Karpas-422 (cell line): ENCODE measurements at regions not wholly inside any gene's neighbourhood (a gene's known extent, or its start where the extent isn't known, plus 50 kb on each side); places are given as distances from the start of the nearest gene placed in this dataset.

Source experiments
- DNase-seq: peaks from one replicate; pipeline ENCODE4 v3.0.0-alpha.2; 2015
- H2AFZ ChIP-seq: fragments of 200-600 bp; sonication (generic); 2 replicates; pipeline ENCODE4 v1.6.1; 2014; ENCODE audit warnings: antibody characterized with exemption, low read length, mixed read lengths
- H3K27ac ChIP-seq: fragments of 200-600 bp; sonication (generic); 2 replicates; pipeline ENCODE4 v1.5.1; 2014; ENCODE audit warnings: mild to moderate bottlenecking, low read length, moderate library complexity
- H3K27me3 ChIP-seq: fragments of 200-600 bp; sonication (generic); 2 replicates; pipeline ENCODE4 v1.6.1; 2014; ENCODE audit warnings: low read length, mixed read lengths
- H3K36me3 ChIP-seq: fragments of 200-600 bp; sonication (generic); 2 replicates; pipeline ENCODE4 v1.6.1; 2014; ENCODE audit warnings: low read length, mixed read lengths; ENCODE audit not compliant: insufficient read depth
- H3K4me1 ChIP-seq: fragments of 200-600 bp; sonication (generic); 2 replicates; pipeline ENCODE4 v1.6.1; 2014; ENCODE audit warnings: mild to moderate bottlenecking, low read length, mixed read lengths
- H3K4me2 ChIP-seq: fragments of 200-600 bp; sonication (generic); 2 replicates; pipeline ENCODE4 v1.6.1; 2014; ENCODE audit warnings: low read length, low read depth, mild to moderate bottlenecking; ENCODE audit not compliant: poor library complexity, severe bottlenecking
- H3K4me3 ChIP-seq: fragments of 200-600 bp; sonication (generic); 2 replicates; pipeline ENCODE4 v1.5.1; 2014; ENCODE audit warnings: mild to moderate bottlenecking, antibody characterized with exemption, low read length, mixed read lengths
- H3K79me2 ChIP-seq: fragments of 200-600 bp; sonication (generic); 2 replicates; pipeline ENCODE4 v1.6.1; 2014; ENCODE audit warnings: mild to moderate bottlenecking, low read length, mixed read lengths
- H3K9ac ChIP-seq: fragments of 200-600 bp; sonication (generic); 2 replicates; pipeline ENCODE4 v1.6.0; 2014; ENCODE audit warnings: low read length
- H3K9me2 ChIP-seq: fragments of 200-600 bp; sonication (generic), shearing (Covaris generic); replicated peaks from 2 replicates; pipeline ENCODE4 v1.6.0; 2014; ENCODE audit warnings: mild to moderate bottlenecking, low read length, moderate library complexity; ENCODE audit not compliant: insufficient read depth
- H3K9me3 ChIP-seq: fragments of 300-700, 200-600 bp; sonication (generic); 2 replicates; pipeline ENCODE4 v1.6.1; 2014; ENCODE audit warnings: low read length, mixed read lengths
- H4K20me1 ChIP-seq: fragments of 200-600 bp; sonication (generic); 2 replicates; pipeline ENCODE4 v1.6.1; 2014; ENCODE audit warnings: mild to moderate bottlenecking, antibody characterized with exemption, low read length, low read depth; ENCODE audit not compliant: insufficient read depth

DNA sequence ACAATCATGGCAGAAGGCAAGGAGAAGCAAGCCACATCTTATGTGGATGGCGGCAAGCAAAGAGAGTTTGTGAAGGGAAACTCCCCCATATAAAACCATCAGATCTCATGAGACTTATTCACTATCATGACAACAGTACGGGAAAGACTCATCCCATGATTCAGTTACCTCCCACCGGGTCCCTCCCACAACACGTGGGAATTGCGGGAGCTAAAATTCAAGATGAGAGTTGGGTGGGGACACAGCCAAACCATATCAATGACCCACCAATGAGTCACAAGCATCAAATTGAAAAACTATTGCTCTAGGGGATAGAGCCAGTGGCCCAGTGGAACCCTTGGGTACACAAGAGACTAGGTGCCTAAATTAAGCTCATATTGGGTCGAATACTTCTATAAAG, 157.4 kb downstream of the FBXO15 start:
- Histone ChIP-seq H3K27me3 (no peaks in the 10 kb centered on the region), H2AFZ (no peak overlapping the region), H3K27ac (no peak overlapping the region), H3K4me1 (no peaks in the 10 kb centered on the region), H3K4me3 (no peak overlapping the region), H3K9ac (no peak overlapping the region), H3K36me3 (no peaks in the 10 kb centered on the region), H3K79me2 (no peaks in the 10 kb centered on the region), H3K4me2 (no peak overlapping the region), H3K9me3 (no peaks in the 10 kb centered on the region), H4K20me1 (no peaks in the 10 kb centered on the region), H3K9me2 (no peaks in the 10 kb centered on the region)
- DNase-seq = no peak

DNA sequence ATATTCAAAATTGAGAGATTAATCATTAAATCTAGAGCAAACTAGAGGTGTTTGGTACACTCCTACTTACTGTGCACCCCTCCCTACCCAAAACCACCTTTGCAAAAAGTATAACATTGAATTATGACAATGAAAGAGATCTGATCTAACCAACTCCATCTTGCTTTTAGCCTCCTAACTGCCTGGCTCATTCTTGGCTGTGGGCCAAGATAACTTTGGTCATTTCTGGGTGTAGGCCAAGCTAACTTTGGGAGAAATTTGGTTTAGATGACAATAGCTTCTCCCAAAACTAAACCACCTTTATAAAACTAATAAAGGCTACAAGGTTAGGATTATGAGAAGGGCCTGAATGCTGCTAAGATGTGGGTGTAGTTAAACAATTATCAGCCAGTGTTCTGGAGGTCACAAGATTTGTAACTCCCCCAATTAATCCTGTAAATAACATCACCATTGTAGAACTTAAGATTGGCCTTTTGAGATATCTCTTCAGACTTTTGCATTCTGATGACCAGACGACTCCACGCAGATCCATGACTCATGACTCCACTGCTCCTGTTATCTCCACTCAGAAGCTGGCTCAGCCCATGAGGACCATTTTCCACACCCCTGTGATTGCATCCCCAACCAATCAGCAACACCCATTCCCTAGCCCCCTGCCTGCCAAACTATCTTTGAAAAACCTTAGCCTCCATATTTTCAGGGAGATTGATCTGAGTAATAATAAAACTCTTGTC, 160.2 kb downstream of the FBXO15 start:
- no peaks in the 10 kb centered on the region for H3K27me3 ChIP-seq
- DNase-seq = no peak
- H4K20me1 ChIP-seq = no peaks in the 10 kb centered on the region

DNA sequence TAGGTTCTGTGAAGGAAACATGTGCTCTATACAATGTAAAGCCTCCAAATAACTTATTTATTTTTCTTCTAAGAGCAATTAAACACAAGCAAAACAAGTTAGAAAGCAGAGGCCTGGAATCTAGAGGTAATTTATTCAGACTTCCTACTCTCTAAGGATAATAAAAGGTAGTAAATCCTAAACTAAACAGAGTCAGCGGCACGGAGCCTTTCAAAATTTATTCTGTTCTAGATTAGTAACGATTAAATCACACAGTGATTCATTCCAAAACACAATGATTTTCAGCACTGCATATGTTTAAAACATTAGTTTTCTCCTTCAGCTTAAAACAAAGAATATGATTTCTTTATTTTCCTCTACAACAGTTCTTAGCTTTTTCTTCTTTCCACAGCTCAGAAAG, 160.9 kb downstream of the FBXO15 start:
- H3K27me3 ChIP-seq = no peaks in the 10 kb centered on the region
- no peaks in the 10 kb centered on the region for H3K36me3 ChIP-seq
- no peak for DNase-seq
- no peak overlapping the region for H3K27ac ChIP-seq
- no peaks in the 10 kb centered on the region for H3K9me2 ChIP-seq
- H2AFZ ChIP-seq = no peak overlapping the region
- H3K9ac ChIP-seq = no peak overlapping the region
- no peaks in the 10 kb centered on the region for H4K20me1 ChIP-seq
- H3K9me3 ChIP-seq = no peaks in the 10 kb centered on the region
- no peak overlapping the region for H3K4me3 ChIP-seq
- no peak overlapping the region for H3K4me2 ChIP-seq
- H3K79me2 ChIP-seq = no peaks in the 10 kb centered on the region
- H3K4me1 ChIP-seq = no peaks in the 10 kb centered on the region

More for the DNA sequence above, 160.2 kb downstream of the FBXO15 start:
- Histone ChIP-seq H3K9me3 (no peaks in the 10 kb centered on the region), H3K36me3 (no peaks in the 10 kb centered on the region), H3K9ac (no peak overlapping the region), H3K9me2 (no peaks in the 10 kb centered on the region), H3K4me2 (no peak overlapping the region), H3K27ac (no peak overlapping the region), H2AFZ (no peak overlapping the region), H3K4me1 (no peaks in the 10 kb centered on the region), H3K4me3 (no peak overlapping the region), H3K79me2 (no peaks in the 10 kb centered on the region)

DNA sequence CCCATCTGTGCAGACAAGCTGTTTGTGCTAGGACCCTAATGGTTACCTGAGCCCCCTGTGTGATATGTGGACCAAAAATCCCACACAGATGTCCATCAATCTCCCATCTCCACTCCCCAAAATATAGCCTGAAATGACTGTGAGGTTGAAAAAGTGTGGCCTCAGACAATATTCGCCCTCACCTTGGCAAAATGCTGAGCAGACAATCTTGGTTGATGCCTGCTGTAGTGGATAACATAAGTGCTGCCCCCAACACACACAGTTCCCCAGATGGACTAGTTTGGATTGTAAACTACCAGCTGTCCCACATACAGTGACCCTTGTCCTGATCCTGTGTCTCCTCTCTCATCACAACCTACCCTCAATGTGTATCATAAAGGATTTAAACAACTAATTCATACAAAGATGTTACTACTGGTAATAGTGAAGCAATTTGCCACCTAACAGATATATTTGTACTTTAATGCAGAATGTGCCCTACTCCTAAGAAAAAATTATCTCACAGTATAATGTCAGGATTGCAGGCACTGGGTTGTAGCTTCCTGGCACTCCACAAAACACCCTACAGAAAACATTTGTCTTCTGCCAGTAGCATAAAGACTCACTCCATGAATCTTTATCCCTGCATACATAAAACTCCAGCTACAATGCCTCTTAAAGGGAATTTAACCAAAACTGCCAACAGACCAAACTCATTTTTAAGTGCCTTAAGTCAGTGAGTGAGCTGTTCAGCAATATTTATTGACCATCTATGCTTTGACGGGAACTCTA, 161.6 kb downstream of the FBXO15 start:
- Histone ChIP-seq H3K9me3 (no peaks in the 10 kb centered on the region), H4K20me1 (no peaks in the 10 kb centered on the region), H3K4me3 (no peak overlapping the region), H3K27me3 (no peaks in the 10 kb centered on the region), H3K36me3 (no peaks in the 10 kb centered on the region), H3K4me2 (no peak overlapping the region), H3K9me2 (no peaks in the 10 kb centered on the region), H3K79me2 (no peaks in the 10 kb centered on the region), H3K27ac (no peak overlapping the region), H3K4me1 (no peaks in the 10 kb centered on the region), H2AFZ (no peak overlapping the region), H3K9ac (no peak overlapping the region)
- no peak for DNase-seq

DNA sequence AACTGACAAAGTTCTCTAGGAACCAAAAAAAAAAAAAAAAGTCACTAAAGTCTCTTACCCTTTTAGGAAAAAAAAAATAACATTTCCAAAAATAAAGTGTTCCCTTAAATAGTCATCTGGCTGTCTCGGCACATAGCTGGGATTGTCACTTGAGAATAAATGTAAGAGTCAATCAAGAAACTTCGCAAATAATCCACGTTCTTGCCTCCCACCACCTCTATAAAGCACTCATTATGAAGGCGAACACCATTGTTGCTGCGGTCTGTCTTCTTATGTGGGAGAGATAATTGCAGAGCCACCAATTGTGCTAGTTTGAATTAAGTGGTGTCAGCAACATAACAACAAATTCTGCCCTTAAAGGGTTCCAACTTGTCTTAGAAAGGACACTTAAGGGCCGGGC, 163.7 kb downstream of the FBXO15 start:
- Histone ChIP-seq H3K9me2 (no peaks in the 10 kb centered on the region), H3K27ac (no peak overlapping the region), H3K9me3 (no peaks in the 10 kb centered on the region), H3K4me1 (no peaks in the 10 kb centered on the region), H3K79me2 (no peaks in the 10 kb centered on the region), H2AFZ (no peak overlapping the region), H3K36me3 (no peaks in the 10 kb centered on the region), H3K27me3 (no peaks in the 10 kb centered on the region), H4K20me1 (no peaks in the 10 kb centered on the region), H3K4me3 (no peak overlapping the region), H3K9ac (no peak overlapping the region), H3K4me2 (no peak overlapping the region)
- DNase-seq = no peak

DNA sequence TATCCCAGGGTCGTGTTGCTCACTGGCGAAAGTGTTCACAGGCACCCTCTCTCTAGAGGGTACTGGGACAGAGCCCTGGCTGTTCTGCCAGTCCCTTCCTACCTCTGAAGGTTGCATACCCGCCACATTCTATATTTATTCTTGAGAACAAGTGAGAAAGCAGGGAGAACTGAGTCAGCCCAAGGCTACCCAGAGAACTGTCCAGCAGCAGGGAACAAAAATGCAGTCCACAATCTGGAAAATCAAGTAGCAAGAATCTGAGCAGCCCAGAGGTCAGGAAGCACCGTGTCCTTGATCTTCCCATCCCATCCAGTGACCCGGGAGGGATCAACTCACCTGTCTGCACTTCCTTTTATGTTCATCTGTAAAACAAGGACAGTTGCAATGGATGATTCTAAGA, 164.1 kb downstream of the FBXO15 start:
- no peak overlapping the region for H3K4me3 ChIP-seq

DNA sequence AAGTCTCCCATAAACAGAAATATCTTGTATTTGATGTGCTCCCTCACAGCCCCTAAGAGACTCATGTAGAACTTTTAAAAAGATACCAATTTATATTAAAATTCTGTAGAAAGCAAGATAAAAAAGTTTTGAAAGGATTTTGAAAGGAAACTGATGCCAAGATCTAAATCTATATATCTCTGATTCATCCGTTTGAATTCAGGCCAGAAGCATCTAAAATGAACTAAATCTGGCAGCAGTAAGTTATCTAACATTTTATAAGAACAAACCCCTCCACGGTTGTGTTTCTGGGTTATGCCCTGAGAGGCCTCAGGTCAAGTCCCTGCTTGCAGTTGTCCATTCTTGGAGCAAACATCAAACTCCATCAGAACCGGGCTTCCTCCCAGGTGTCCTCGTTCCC, 165.8 kb downstream of the FBXO15 start:
- Histone ChIP-seq H3K9me2 (no peaks in the 10 kb centered on the region), H3K4me2 (no peak overlapping the region)

More for the DNA sequence above, 164.1 kb downstream of the FBXO15 start:
- no peak overlapping the region for H3K9ac ChIP-seq
- no peaks in the 10 kb centered on the region for H3K36me3 ChIP-seq
- H3K4me2 ChIP-seq = no peak overlapping the region
- no peak overlapping the region for H2AFZ ChIP-seq
- no peaks in the 10 kb centered on the region for H4K20me1 ChIP-seq
- no peak overlapping the region for H3K27ac ChIP-seq
- DNase-seq = no peak
- H3K9me3 ChIP-seq = no peaks in the 10 kb centered on the region
- H3K4me1 ChIP-seq = no peaks in the 10 kb centered on the region
- no peaks in the 10 kb centered on the region for H3K79me2 ChIP-seq
- H3K27me3 ChIP-seq = no peaks in the 10 kb centered on the region
- H3K9me2 ChIP-seq = no peaks in the 10 kb centered on the region

DNA sequence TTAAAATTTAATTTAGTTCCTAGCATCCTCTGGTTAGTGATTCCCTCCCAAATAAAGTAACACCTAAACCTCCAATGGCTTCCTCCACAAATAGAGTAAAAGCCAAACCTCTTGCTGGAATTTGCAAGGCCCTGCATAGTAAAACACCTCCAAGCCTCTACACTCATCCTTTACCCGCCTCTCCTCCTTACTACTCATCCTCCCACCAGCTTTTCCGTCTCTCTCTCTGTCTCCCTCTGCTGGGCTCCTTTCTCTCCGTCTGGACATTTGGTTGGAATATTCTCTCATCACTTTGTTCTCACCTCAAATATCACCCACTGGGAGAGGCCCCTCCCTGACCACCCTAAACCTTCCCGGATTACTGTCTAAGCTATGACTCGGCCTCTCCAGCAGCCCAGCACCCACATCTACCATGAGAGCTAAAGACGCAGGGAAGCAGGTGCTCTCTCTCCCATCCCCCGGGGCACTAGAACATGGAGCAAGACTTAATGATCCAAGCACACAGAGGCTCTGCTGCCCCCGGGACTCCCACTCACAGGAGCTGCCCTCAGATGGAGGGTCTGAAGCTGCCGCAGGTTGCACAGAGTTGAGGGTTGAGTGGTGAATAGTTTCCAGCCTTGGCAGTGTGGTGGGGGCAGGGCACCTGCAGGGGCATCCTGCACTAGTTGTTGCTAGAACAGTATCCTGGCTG, 167.2 kb downstream of the FBXO15 start:
- no peaks in the 10 kb centered on the region for H3K9me3 ChIP-seq
- H3K4me1 ChIP-seq = no peaks in the 10 kb centered on the region
- no peak for DNase-seq
- H3K9ac ChIP-seq = no peak overlapping the region
- H3K27me3 ChIP-seq = no peaks in the 10 kb centered on the region
- no peaks in the 10 kb centered on the region for H4K20me1 ChIP-seq
- H3K9me2 ChIP-seq = no peaks in the 10 kb centered on the region
- no peak overlapping the region for H3K27ac ChIP-seq
- no peak overlapping the region for H3K4me3 ChIP-seq
- H3K36me3 ChIP-seq = no peaks in the 10 kb centered on the region
- no peaks in the 10 kb centered on the region for H3K79me2 ChIP-seq
- H3K4me2 ChIP-seq = no peak overlapping the region
- H2AFZ ChIP-seq = no peak overlapping the region

More for the DNA sequence above, 165.8 kb downstream of the FBXO15 start:
- H3K4me3 ChIP-seq = no peak overlapping the region
- no peak for DNase-seq
- H3K79me2 ChIP-seq = no peaks in the 10 kb centered on the region
- H2AFZ ChIP-seq = no peak overlapping the region
- no peaks in the 10 kb centered on the region for H3K36me3 ChIP-seq
- no peak overlapping the region for H3K9ac ChIP-seq
- no peaks in the 10 kb centered on the region for H4K20me1 ChIP-seq
- no peaks in the 10 kb centered on the region for H3K9me3 ChIP-seq
- H3K4me1 ChIP-seq = no peaks in the 10 kb centered on the region
- H3K27ac ChIP-seq = no peak overlapping the region
- H3K27me3 ChIP-seq = no peaks in the 10 kb centered on the region
